Fibroblast of villous mesenchyme (primary cell): ENCODE measurements at regions not wholly inside any gene's neighbourhood (a gene's known extent, or its start where the extent isn't known, plus 50 kb on each side); places are given as distances from the start of the nearest gene placed in this dataset.
"Not testable (repeated sequence)": the region's sequence is repeated elsewhere in the genome, so short reads cannot be mapped to it uniquely, and the experiment has no call there.

Experiments
- DNase-seq: peaks from one replicate; pipeline ENCODE4 v3.0.0-alpha.2; 2010; ENCODE audit warnings: low read depth
- H3K4me3 ChIP-seq: 2 replicates; pipeline ENCODE4 v1.5.1; 2011; ENCODE audit warnings: low read depth, mild to moderate bottlenecking, low read length
- CTCF ChIP-seq: IDR thresholded peaks from 2 replicates; pipeline ENCODE4 v1.5.1; 2012; ENCODE audit warnings: low read depth, mild to moderate bottlenecking, low read length; ENCODE audit not compliant: insufficient read depth

GRCh38 chr12:116450406-116450910 is 108.7 kb upstream of the MAP1LC3B2 start:
- no peak overlapping the region for H3K4me3 ChIP-seq
- no peak for DNase-seq
- TF ChIP-seq CTCF: no peak

- H3K4me3 ChIP-seq, DNase-seq: not testable (repeated sequence)
These were observed 106.2 kb upstream of the MAP1LC3B2 start for GRCh38 chr12:116452975-116453374.

DNA sequence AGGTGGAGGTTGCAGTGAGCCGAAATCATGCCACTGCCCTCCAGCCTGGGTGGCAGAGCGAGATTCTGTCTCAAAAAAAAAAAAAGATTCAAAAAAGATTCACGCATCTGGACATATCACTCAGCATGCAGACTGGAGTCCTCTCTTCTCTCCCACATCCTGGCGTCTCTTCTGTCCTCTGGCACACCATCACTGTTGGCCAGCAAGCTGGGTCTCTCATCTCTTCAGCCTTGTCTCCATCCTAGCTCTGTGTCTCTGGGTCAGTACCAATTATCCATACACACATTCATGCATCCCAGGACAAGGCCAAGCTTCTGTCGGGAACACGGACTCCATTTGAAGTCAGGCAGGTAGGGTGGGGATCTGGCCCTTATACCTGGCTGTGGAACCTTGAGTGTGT is 105.5 kb upstream of the MAP1LC3B2 start:
- no peak overlapping the region for H3K4me3 ChIP-seq
- no peak for TF ChIP-seq CTCF
- DNase-seq: no peak

- DNase-seq: no peak
- TF ChIP-seq CTCF: no peak
- H3K4me3 ChIP-seq: no peak overlapping the region
These were observed 105.1 kb upstream of the MAP1LC3B2 start for GRCh38 chr12:116454076-116454475.

DNA sequence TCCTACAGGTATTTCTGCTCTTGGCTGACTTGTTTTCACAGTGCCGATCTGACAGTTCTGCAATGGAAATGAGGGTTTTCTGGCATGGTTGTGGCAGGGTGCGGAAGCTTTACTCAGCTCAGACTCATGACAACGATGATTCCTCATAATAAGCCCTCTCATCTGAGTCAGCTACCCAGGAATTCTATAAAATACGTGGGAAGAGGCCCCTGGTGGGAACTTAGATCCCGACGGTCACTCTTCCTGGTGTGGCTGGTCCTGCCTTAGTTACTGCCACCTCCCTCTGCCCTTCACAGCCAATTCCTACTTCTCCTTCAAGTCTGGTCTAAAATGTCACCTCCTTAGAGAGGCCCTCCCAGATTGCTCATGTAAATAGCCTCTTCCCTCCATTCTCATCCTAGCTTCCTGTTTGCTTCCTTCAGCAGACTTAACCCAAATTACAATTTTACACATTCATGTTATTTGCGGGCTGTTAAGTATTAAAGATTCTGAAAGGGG is 104.2 kb upstream of the MAP1LC3B2 start:
- no peak overlapping the region for H3K4me3 ChIP-seq
- peak; percentile 93 for DNase-seq
- TF ChIP-seq CTCF: no peak

GRCh38 chr12:116455540-116456329 is 103.4 kb upstream of the MAP1LC3B2 start:
- peak overlapping the region; percentile 6 for H3K4me3 ChIP-seq
- no peak for TF ChIP-seq CTCF
- peak; percentile 97 for DNase-seq

GRCh38 chr12:116456330-116457082 is 102.7 kb upstream of the MAP1LC3B2 start:
- H3K4me3 ChIP-seq: no peak overlapping the region
- DNase-seq: no peak
- no peak for TF ChIP-seq CTCF
